ENCODE measurements at regions not wholly inside any gene's neighbourhood (a gene's known extent, or its start where the extent isn't known, plus 50 kb on each side); places are given as distances from the start of the nearest gene placed in this dataset.
A peak's percentile ranks its signal among the peaks of the same experiment; 100 is the strongest.
"Not testable (repeated sequence)": the region's sequence is repeated elsewhere in the genome, so short reads cannot be mapped to it uniquely, and the experiment has no call there.

DNA sequence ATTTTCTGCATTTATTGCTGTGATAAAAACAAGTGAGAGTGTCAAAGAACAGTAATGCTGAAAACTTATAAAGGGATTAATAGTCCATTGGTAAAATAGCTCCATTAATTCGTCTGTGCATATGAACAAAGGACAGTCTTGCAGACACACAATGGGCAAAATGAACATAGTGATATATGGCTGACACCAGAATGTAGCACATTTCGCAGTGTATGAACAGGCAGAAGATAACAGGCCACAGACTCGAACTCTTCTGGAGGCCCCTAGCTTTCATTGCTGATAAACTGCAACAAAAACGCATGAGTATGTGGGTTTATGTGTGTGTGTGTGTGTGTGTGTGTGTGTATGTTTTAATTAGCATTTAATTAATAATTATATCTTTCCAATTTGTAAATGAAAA, 354.8 kb downstream of the TAF11L14 start:
- no peak for DNase-seq

DNA sequence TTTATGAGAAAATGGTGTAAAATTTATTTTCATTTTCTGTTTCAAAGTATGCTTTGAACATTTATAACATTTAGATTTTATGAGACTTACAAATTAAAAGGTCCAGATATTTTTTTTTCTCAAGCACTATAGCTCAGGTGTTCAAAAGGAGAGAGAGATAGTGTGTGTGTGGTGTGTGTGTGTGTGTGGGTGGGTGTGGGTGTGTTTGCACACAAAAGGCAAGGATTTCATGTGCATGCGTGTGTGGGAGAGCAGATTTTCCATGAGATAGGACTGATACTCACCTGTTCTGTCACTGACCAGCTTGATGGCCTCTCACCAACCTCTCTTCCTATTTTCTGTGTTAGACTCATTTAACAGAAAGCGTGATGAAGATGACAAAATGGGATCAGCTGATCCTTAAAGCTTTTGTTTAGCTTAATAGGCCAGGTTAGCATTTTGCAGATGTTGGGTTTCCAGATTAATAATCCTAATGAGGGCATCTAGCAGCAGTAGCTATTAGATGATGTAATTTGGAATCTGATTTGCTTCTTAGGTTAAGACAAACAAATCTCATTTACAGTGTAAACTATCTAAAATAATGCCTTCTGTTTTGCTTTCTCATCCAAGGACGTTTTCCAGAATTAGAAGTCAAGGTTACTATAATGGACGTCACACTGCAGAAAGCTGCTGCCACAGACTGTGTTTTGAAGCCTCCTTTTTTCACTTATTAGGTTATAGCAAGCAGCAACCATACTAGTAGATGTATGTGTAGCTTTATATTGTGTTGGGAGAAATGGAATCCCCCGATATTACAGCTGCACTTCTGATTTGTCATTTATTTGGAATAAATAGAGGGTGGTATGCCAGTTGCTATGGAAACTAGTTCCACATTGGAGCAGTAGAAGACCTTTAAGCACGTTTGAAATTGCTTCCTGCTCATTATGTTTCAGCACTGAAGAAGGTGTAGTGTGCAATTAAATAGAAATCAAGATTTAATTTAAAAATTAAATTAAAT, 355.6 kb downstream of the TAF11L14 start:
- DNase-seq, result peak in 1 of 2 experiments; percentile 23

DNA sequence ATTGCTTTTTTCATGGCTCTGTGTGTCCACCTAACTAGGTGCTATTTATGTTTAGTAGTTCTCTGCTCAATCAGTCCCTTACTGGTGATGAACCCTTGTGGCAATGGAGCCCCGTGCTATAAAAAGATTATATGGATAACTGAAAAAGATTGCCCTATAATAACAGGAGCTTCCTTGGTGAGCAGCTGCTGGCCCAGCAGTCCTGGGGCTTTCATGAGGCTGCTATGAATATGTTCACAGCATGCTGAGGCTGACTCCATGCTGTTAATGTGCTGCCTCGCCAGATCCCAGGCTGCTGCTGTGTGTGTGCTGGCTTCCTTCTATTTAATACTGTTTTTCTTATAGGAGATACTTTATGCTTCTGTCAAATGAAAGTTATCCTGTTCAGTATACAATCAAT, 357.5 kb downstream of the TAF11L14 start:
- peak; percentile 71 to 86 for DNase-seq

DNA sequence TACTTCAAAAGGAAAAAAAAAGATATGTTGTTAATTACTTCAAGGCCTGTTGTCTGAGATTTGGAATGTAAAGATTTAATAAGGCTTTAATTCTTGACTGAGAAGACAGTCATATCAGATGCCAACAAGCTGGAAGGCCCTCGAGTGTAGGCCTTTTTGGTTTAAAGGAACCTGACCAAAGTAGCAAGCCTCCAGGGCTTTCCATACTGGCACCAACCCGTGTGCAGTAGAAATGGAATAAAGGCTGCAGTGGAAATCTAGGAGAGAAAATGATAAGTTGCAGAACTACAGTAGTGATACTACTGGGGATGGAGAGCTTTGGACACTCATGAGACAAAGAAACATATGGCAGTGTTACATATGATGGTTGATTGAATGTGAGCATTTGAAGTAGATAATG, 358.0 kb downstream of the TAF11L14 start:
- no peak for DNase-seq

DNA sequence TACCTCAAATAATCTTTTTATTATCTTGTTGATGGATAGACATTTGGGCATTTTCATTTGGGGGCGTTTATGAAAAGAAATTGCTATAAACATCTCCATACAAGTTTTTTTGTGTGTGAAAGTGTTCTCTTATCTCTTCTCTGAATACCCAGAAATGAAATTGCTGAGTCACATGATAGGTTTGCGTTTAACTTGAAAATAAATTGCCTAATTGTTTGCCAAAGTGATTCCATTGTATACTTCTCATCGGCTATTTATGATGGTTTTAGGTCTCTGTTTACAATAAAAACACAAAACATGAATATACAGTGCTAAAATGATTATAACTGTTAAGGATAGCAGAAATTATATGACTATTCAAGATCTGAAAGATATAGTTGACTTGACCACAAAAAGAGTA, 361.7 kb downstream of the TAF11L14 start:
- no peak for DNase-seq

- no peak for DNase-seq
Measured at GRCh38 chr5:17999858-18000257, 365.6 kb downstream of the TAF11L14 start.

DNA sequence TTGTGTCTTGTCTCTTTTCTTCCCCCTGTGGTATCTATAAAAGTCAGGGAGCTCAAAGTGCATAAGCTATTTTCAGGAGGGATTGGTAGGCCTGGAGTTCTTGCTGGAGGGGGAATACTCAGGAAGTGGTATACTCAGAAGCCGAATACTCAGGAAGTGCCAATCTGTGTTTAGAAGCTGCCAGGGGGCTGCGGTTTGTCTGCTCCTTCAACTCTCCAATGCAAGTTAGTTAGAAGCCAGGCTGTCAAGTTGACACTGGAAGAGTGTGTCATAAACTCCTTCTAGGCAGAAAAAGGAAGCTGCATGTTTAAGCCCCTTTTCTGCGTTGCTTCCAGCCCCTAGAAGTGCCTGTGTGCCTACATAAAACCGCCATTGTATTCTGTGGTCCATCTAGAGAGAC, 366.5 kb downstream of the TAF11L14 start:
- no peak for DNase-seq

DNA sequence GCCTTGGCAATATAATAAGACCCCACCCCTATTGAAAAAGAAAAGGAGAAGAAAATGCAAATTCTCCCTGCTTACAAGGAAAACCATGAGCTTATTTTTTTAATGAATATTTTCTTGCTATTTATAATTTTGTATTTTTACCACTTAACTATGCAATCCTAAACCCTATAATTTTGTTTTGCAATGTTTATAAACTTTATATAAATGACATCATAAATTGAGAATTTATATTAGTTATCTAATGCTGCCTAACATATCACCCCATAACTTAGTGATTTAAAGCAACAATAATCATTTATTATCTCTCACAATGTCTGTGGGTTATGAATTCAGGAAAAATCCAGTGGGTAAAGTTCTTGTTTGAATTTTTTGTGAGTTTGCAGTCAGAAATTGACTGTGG, 369.1 kb downstream of the TAF11L14 start:
- DNase-seq, result no peak

DNA sequence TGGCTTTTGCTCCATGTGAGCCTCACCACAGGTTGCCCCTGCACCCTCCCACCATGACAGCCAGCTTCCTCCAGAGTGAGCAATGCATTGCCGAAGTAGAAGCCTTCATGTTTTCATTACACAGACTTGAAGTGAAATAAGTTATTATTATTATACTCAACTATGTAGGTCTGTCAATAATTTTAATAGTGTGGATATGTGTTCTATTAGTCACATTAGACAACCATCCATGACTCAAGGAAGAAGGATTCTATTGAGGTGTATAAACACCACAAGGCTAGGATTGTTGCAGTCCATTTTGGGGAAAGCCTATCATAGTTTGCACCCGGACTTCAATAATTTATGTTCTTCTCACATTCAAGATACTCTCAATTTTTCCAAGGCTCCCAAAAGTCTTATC, 369.5 kb downstream of the TAF11L14 start:
- no peak for DNase-seq

- not testable (repeated sequence) for DNase-seq
Measured at GRCh38 chr5:18006235-18006634, 372.0 kb downstream of the TAF11L14 start.

GRCh38 chr5:18008940-18009339, 374.7 kb downstream of the TAF11L14 start:
- DNase-seq, result no peak

- no peak for DNase-seq
Measured at GRCh38 chr5:18010053-18010452, 375.8 kb downstream of the TAF11L14 start.

DNA sequence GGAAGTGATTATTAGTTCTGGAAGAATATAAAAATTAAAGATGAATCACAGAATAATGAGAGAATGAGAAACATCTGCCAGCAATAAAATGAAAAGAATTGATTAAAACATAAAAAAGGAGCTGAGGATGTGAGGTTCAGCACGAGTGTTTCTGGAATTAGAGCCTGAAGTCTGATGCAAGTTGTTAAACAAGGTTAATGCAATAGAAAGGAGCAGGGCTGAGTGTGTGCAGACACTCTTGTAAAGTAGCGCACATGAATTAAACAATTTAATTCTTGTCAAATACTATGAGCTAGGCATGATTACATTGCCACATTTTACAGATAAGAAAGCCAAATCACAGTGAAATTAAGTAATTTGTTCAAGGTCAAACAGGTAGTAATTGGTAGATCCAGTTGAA, 384.2 kb downstream of the TAF11L14 start:
- no peak for DNase-seq

DNA sequence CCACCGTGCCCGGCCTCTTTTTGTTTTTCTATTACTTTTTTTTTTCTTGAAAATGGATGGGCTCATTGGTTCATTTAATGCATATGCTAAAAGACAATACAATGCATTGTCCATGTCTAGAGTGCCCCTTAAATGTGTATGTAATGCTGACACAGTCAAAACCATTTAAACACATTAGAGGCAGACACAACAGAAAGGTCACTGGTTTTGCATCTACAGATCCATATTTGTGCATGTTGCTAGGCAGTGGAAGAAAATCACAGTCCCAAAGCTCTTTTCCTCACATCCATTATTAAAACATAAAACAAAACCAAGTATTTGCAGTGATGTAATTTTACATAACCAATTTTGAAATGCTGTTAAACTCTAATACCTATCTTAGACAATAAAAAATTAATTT, 389.0 kb downstream of the TAF11L14 start:
- DNase-seq, result no peak

DNA sequence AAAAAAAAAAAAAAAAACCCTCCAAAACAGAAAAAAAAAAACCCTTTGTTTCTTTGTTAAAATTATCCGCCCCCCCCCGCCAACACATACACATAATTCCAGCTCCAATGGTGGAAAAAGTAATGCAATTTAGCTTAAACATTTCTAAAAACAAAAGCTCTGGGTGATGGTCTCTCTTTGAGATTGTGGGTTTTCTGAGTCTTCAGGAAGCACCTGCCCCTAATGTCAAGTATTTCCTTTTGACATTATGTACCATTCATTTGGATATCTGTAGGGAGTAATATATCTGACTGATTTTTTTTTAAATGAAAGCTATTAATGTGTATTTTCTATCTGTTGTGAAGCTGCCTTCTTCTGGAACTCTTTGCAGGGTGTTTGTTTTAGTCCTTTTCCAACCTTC, 389.7 kb downstream of the TAF11L14 start:
- no peak for DNase-seq

GRCh38 chr5:18024542-18024941, 390.3 kb downstream of the TAF11L14 start:
- no peak for DNase-seq

DNA sequence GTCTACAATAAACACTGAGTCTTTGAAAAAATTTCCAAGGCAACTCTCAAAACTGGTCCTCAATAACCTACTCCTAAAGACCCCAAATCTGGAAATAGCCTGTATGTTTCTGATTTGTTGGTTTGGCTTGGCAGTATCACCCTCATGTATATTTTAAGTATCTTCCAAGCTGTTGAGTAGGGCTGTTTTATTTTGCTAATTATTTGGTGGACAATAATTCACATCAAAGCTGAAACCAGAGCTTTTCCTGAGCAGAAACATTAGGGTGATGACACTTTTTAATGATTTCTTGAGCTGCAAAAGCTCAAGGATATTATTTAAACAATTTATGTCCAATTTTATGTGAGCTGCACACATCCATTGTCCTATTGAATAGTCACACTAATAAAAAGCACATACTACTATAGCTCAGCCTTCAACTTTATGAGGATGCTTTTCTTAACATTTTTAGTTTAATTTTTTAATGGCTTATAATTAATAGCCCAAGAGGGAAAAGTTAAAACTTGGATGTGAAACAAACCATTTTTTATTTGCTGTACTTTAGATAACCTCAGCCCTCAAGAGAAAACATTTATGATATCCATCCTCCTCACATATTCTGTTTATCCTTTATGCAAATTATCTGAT, 393.1 kb downstream of the TAF11L14 start:
- no peak for DNase-seq

GRCh38 chr5:18028036-18028435, 393.8 kb downstream of the TAF11L14 start:
- DNase-seq, result no peak

DNA sequence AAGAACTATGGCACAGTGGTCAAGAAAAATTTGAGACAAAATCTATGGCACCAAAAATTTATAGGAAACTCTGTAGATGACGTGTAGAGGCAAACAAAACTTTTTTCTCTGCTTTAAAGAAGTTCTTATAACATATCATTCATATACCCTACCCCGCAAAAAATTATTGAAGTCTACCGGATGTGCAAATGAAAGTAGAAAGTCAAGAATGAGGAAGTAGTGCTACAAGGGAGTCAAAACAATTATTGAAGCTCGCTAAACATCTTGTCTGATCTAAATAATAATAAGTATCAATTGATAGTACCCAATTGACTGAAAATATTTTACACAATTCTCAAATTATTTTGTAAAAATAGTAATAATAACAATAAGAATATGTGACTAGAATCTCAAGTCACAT, 398.5 kb downstream of the TAF11L14 start:
- DNase-seq, result no peak

- DNase-seq, result no peak
Measured at GRCh38 chr5:18036531-18036930, 402.3 kb downstream of the TAF11L14 start.

- no peak for DNase-seq
Measured at GRCh38 chr5:18037718-18038117, 403.5 kb downstream of the TAF11L14 start.

DNA sequence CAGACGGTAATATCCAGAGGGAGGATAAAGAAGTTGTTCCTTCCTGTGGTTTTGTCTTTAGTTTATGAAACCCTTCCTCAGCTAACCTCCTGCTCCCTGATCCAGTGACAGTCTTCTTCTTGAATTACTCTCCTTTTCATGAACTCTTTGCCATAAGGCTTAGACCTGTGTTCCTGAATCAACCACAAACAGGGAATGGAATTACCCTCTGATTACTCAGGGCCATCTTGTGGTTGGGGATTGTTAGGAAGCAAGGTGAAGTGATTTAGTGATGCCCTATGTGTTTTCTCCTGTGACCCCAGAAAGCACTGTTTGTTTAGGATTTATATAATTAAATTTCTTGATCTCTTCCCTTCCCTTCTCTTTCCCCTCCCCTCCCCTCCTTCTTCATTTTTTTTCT, 409.1 kb downstream of the TAF11L14 start:
- DNase-seq, result no peak

DNA sequence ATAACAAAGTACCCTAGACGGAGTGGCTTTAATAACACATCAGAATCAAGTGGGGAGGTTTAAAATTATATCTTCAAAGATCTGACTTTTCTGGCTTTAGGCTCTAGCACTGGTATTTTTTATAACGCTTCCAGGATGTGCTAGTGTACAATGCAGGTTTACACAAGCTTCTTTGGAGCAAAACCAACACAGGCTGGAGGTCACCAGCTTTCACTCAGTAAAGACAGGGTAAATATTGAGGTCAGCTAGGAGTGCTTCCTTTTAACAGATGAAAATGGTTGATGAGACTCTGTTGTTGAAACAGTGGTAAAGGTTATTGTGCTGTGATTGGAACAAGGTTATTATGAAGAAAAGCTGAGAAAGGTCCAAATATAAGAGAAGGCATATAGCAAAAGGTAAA, 414.2 kb downstream of the TAF11L14 start:
- DNase-seq, result no peak

DNA sequence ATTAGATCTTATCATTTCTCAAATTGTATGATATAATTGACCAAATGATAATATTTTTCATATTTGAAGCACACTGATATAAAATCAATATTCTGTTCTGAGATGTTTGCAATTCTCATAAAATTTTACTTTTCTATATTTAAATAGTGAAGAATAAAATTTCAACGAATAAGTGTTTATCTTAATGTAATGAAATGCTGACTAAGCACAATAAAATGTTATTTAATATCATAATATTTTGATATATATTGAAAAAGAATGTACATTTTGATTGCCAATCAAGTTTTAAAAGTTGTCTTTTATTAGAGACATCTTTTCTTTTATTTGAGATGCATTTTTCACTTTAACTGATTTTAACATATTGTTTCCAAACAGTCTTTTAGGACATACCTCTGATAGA, 416.1 kb downstream of the TAF11L14 start:
- DNase-seq, result no peak
